SIG-M5 treated with dmso at 0.1 percent for 504 hours (cell line): ENCODE measurements at regions not wholly inside any gene's neighbourhood (a gene's known extent, or its start where the extent isn't known, plus 50 kb on each side); places are given as distances from the start of the nearest gene placed in this dataset.

Experiments used
- DNase-seq: peaks from one replicate; lab custom pipeline; 2025; ENCODE audit not compliant: unreplicated experiment; lab: John Stamatoyannopoulos, UW

- DNase-seq, result no peak
Observed at GRCh38 chr3:74564560-74564959, 49.9 kb downstream of the CNTN3 start.

- no peak for DNase-seq
Observed at GRCh38 chr3:74562558-74563269, 51.7 kb downstream of the CNTN3 start.

- no peak for DNase-seq
Observed at GRCh38 chr3:74561881-74562280, 52.6 kb downstream of the CNTN3 start.

- no peak for DNase-seq
Observed at GRCh38 chr3:74559261-74559660, 55.2 kb downstream of the CNTN3 start.

- no peak for DNase-seq
Observed at GRCh38 chr3:74550686-74551085, 63.8 kb downstream of the CNTN3 start.

- DNase-seq, result no peak
Observed at GRCh38 chr3:74546426-74546825, 68.0 kb downstream of the CNTN3 start.

- no peak for DNase-seq
Observed at GRCh38 chr3:74542441-74542840, 72.0 kb downstream of the CNTN3 start.

- DNase-seq, result no peak
Observed at GRCh38 chr3:74539876-74540275, 74.6 kb downstream of the CNTN3 start.

- no peak for DNase-seq
Observed at GRCh38 chr3:74538669-74539068, 75.8 kb downstream of the CNTN3 start.

- no peak for DNase-seq
Observed at GRCh38 chr3:74537857-74538256, 76.6 kb downstream of the CNTN3 start.

- DNase-seq, result no peak
Observed at GRCh38 chr3:74537164-74537563, 77.3 kb downstream of the CNTN3 start.

GRCh38 chr3:74535281-74535680, 79.2 kb downstream of the CNTN3 start:
- no peak for DNase-seq

- DNase-seq, result no peak
Observed at GRCh38 chr3:74534611-74535010, 79.8 kb downstream of the CNTN3 start.

- no peak for DNase-seq
Observed at GRCh38 chr3:74532446-74532845, 82.0 kb downstream of the CNTN3 start.

- no peak for DNase-seq
Observed at GRCh38 chr3:74531491-74531890, 83.0 kb downstream of the CNTN3 start.

GRCh38 chr3:74529145-74529544, 85.3 kb downstream of the CNTN3 start:
- no peak for DNase-seq

- DNase-seq, result no peak
Observed at GRCh38 chr3:74527566-74527965, 86.9 kb downstream of the CNTN3 start.

- DNase-seq, result no peak
Observed at GRCh38 chr3:74523811-74524210, 90.6 kb downstream of the CNTN3 start.

GRCh38 chr3:74520895-74521294, 93.6 kb downstream of the CNTN3 start:
- DNase-seq, result no peak

GRCh38 chr3:74518610-74519009, 95.8 kb downstream of the CNTN3 start:
- no peak for DNase-seq

- no peak for DNase-seq
Observed at GRCh38 chr3:74516019-74516418, 98.4 kb downstream of the CNTN3 start.

- DNase-seq, result no peak
Observed at GRCh38 chr3:74515451-74515850, 99.0 kb downstream of the CNTN3 start.

GRCh38 chr3:74511078-74511477, 103.4 kb downstream of the CNTN3 start:
- DNase-seq, result no peak
